GM12874 (cell line): ENCODE measurements at regions not wholly inside any gene's neighbourhood (a gene's known extent, or its start where the extent isn't known, plus 50 kb on each side); places are given as distances from the start of the nearest gene placed in this dataset.

Source experiments
- CTCF ChIP-seq: IDR thresholded peaks from 2 replicates; pipeline ENCODE4 v1.5.1; 2011; ENCODE audit warnings: low read depth, mild to moderate bottlenecking, control low read depth, low read length, moderate library complexity; ENCODE audit not compliant: insufficient read depth

GRCh38 chr7:33729726-33730125 is 175.6 kb upstream of the BMPER start:
- TF ChIP-seq CTCF: no peak

- TF ChIP-seq CTCF: no peak
Measured at GRCh38 chr7:33730958-33731357, 174.4 kb upstream of the BMPER start.

- no peak for TF ChIP-seq CTCF
Measured at GRCh38 chr7:33731912-33732311, 173.4 kb upstream of the BMPER start.

- no peak for TF ChIP-seq CTCF
Measured at GRCh38 chr7:33732462-33732861, 172.9 kb upstream of the BMPER start.

- no peak for TF ChIP-seq CTCF
Measured at GRCh38 chr7:33733870-33734650, 171.3 kb upstream of the BMPER start.

- TF ChIP-seq CTCF: no peak
Measured at GRCh38 chr7:33735403-33735802, 169.9 kb upstream of the BMPER start.

- no peak for TF ChIP-seq CTCF
Measured at GRCh38 chr7:33736521-33737221, 168.7 kb upstream of the BMPER start.
